Upper lobe of left lung (tissue), 4 donors: ENCODE measurements at regions not wholly inside any gene's neighbourhood (a gene's known extent, or its start where the extent isn't known, plus 50 kb on each side); places are given as distances from the start of the nearest gene placed in this dataset.

Source experiments
- EP300 ChIP-seq, 4 donors: sonication (generic); formaldehyde crosslinking; IDR thresholded peaks; one replicate each; pipeline ENCODE4 v1.5.1; 2017; ENCODE audit warnings: antibody characterized with exemption in 4 of 4, control low read depth in 2 of 4
- POLR2A ChIP-seq, 4 donors: fragments of 450-650 bp; IDR thresholded peaks; one replicate each; pipeline ENCODE4 v1.5.1; 2016 to 2017; ENCODE audit warnings: antibody characterized with exemption in 4 of 4, mild to moderate bottlenecking in 2 of 4
- POLR2AphosphoS5 ChIP-seq, 2 donors: sonication (generic); formaldehyde crosslinking; IDR thresholded peaks; one replicate each; pipeline ENCODE4 v1.5.1; 2017; ENCODE audit warnings: antibody characterized with exemption in 2 of 2
- TF ChIP-seq, protein P1 (sequence below), 6 experiments: fragments of 450-650 bp in 4 of 6; fragments of 200-600 bp in 2 of 6; sonication (generic) in 2 of 6; IDR thresholded peaks; one replicate each; pipeline ENCODE4 v1.5.1; 2016 to 2019; ENCODE audit warnings: antibody characterized with exemption in 6 of 6

DNA sequence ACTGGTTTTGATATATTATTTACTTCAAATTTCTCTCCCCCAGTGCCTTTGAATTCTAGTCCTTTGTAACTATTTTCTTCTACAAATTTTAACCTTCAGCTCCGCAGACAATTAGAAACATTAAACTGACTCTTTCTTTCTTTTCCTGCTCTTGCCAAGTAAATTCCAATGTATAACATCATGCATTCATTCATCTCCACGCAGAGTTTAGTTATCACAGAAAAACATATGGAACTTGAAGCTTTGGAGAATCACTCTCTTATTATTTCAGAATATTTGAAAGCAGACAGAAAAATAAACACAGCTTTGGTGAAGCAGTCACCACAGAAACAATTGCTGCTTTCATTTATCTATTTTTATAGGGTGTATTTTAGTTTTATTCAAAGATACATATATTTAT lies 778.7 kb upstream of the CDH8 start:
- TF ChIP-seq, protein P1, sequence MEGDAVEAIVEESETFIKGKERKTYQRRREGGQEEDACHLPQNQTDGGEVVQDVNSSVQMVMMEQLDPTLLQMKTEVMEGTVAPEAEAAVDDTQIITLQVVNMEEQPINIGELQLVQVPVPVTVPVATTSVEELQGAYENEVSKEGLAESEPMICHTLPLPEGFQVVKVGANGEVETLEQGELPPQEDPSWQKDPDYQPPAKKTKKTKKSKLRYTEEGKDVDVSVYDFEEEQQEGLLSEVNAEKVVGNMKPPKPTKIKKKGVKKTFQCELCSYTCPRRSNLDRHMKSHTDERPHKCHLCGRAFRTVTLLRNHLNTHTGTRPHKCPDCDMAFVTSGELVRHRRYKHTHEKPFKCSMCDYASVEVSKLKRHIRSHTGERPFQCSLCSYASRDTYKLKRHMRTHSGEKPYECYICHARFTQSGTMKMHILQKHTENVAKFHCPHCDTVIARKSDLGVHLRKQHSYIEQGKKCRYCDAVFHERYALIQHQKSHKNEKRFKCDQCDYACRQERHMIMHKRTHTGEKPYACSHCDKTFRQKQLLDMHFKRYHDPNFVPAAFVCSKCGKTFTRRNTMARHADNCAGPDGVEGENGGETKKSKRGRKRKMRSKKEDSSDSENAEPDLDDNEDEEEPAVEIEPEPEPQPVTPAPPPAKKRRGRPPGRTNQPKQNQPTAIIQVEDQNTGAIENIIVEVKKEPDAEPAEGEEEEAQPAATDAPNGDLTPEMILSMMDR (IDR thresholded peaks at IDR 0.05), result no peak
- TF ChIP-seq POLR2A (IDR thresholded peaks at IDR 0.05), result no peak
- no peak for TF ChIP-seq POLR2AphosphoS5 (IDR thresholded peaks at IDR 0.05)
- TF ChIP-seq EP300 (IDR thresholded peaks at IDR 0.05), result no peak
